HuH-7 (cell line): ENCODE measurements at regions not wholly inside any gene's neighbourhood (a gene's known extent, or its start where the extent isn't known, plus 50 kb on each side); places are given as distances from the start of the nearest gene placed in this dataset.
"Not testable (repeated sequence)": the region's sequence is repeated elsewhere in the genome, so short reads cannot be mapped to it uniquely, and the experiment has no call there.

Experiments
- DNase-seq: peaks from one replicate; pipeline ENCODE4 v3.0.0; 2011; ENCODE audit warnings: low spot score

DNA sequence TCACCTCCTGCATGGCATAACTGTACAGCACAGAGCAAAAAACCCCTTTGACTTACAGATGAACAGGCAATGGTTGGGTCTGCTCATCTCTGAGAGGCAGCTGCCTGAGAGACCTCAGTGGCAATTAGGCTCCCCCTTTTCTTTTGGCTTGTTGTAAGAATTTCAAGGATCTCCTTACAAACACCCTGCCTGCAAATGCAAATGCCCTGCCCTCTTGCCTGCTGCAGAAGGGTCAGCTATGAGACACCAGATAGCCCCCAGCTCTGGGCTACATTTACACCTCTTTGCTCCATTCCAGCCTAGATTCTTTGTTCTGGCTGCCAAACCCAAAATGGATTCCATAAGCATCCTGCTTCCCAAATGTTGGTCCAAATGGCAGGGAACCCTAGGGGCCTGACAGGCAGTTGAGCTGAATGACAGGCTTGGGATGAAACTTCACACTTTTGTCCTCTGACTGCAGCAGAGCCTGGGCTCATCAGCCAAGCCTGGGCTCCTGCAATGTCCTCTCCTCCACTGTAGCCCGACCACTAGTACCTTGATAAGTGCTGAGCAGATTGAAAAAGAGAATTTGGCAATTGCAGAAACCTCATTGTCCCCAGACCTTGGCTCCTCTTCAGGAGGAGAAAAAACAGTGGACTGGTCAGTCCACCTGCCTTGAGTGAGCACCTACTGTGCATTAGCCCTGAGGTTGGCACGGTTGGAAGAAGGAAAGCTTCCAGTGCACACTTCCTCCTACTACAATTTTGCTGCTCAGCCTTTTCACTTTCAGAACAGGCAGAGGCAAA lies 678.3 kb downstream of the BCL11A start:
- DNase-seq: no peak

DNA sequence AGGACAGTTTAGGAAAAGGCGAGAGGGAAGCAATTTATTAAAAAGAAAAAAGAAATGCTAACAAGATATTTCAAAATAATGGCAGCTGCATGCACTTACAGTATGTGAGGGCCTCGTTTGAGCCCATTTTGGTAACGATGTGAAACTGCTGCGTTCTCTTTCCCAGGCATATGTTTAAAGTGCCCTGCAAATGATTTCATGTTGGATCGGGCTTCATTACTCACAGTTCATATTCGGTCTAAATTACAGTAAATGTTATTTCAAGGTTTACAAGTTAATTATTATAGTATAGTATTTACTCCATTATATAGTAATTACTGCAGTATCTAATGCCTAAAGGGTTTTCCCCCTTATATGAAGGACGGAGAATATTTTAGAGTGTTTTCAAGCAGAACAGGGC lies 679.1 kb downstream of the BCL11A start:
- no peak for DNase-seq

DNA sequence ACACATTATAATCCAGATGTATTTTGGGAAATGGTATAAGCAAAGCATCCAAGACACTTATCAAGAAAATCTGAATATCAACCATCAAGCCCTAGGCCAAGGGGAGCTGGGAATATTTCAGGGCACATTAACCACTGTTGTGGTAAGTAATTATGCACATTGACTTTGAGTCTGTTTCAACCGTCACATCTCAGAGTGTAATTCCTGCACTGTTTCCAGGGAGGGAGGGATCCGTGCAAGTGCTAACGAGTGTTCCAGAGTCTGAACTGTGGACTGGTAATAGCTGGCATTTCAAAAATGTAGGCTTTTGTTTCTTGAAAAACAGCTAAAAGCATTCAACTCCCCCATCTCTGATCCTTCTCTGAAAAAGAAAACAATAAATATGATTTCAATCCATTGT lies 681.6 kb downstream of the BCL11A start:
- DNase-seq: no peak

DNA sequence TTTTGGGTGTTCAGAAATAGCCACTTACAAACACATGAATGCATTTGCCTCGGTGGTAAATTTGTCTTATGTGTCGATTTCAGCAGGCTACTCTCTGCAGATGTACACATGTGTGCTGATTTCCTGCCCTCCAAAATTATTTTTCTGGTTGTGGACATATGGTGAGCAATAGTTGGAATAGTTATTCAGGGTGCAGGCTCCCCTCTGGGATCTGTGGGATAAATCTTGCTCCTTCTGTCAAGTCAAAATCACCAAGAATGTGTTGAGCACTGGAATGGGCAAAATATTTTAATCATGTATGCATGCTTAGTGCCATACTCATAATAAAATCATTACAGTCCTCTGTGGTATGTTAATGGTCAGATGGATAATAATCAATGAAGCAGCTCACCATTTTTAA lies 684.5 kb downstream of the BCL11A start:
- DNase-seq: no peak

DNA sequence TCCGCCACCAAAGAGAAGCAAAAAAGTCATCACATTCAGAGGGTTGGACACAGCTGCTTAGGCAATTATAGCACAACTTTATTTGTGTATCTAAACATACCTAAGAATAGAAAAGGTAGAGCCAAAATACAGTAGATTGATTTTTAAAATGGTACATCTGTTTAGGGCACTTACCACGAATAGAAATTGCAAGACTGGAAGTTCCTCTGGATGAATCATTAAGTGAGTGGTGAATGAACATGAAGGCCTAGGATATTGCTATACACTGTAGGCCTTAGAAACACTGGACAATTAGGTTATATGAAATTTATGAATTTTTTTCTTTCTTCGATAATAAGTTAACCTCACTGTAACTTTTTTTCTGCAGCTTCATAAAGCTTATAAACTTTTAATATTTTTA lies 687.0 kb downstream of the BCL11A start:
- no peak for DNase-seq

DNA sequence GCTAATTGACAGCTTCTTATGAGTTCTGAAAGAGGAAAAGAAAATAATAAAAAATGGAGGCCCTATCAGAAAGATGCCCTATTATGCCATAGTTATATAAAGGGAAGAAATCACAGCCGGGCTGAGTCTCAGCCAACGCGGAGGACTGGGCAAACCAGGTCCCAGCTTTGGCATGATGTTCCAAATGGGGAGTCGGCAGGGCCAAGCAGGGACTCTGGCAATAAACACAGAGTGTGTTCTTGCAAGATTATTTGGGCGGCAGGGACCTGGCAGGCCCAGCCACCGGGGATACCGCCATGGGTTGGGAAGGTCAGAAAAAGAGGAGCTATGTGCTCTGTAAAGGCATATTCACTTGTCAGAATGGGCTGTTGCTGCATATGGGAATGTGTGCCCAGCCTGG lies 694.9 kb downstream of the BCL11A start:
- no peak for DNase-seq

DNA sequence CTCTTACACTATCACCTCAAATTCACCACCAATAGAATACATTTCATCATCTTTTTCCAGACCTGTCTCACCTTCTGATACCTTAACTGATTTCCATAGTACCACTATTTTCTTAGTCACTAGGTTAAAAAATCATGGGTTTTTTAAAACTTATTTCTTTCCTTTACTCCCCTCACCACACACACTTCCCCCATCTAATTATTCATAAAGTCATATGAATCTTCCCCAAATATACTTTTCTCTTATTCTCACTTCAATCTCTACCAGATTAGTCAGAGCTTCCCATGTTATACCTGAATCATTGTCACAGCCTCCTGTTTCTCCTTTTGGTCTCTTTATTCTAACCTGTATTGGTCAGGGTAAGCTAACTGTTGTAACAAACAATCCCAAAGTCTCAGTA lies 696.3 kb downstream of the BCL11A start:
- DNase-seq: no peak

DNA sequence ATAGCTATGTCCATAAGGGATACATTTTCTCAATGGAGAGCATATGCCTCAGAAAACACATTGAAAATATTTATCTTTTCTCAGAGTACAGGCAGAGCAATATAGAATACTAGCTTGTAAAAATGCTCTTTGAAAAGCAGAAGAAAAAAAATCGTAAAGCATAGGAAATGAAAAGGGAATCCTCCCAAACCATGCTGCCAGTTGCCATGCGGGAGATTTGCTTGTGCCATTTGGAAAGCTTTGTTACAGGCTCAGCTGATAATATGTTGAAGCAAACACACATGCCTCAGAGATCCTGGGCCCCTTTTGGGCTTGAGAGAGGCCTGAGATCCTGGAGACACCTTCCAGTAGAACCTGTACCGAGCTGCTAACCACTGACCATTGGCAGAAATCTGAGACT lies 697.1 kb downstream of the BCL11A start:
- DNase-seq: no peak

DNA sequence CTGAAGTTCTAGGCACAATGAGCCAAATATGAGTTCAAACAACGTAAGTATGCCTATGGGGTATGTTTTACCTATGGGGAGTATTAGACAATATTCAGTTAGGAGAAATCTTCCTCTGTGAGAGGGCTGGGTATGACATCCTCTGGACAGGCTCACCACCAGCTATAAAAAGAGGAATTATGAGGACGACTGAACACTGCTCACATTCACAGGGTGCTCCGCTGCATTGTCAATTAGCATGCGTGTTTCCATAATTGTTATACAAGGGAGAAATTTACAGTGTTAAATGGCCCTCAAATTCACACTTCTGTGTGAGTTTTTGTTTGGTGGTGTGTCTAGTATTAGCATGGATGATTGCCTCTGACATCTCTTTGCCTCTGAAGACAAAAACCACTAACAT lies 700.4 kb downstream of the BCL11A start:
- no peak for DNase-seq

DNA sequence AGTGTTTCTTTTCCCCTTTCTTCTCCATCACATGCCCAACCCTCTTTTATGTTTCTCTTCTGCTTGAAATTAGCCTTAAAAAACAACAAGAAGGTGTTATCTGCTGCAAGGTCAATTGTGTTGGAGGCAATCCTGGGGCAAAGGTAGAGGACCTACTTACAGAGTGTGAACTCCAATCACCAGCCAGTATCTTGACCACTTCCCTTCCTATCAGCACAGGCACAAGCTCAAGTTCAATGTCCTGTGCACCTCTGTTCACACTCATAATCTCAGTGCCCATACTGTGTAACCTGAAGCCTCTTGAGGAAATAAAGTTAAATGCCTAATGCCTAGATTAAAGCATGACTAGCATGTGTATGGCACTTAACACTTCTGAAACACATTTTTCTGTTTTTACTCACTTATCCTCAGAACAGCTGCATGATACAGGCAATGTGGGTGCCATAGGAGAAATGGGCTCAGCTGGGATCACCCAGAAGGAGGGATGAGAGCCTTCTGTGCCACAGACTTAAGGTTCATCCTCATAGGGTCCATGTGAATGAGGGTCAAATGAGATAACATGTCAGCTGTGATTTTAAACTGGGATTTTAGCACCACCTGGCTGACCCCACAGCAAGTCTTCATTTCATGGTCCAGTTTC lies 701.5 kb downstream of the BCL11A start:
- no peak for DNase-seq

DNA sequence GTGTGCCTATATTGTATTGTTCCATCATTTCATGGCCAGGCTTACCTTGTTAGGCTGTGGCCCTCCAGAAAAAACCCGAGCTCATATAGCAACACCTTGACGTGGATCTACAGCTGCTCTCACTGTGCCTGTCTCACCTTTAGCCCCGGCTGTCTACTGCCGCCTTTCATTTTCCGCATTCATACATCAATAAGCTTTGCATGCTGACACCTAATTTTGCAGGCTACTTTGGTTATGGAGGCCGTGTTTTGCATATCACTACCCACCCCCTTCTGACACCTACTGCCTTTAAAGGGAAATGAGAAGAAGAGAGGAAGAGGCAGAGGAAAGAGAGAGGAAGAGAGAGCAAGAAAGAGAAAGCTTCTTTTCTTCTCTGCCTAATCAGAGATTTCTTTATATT lies 702.9 kb downstream of the BCL11A start:
- DNase-seq: no peak

DNA sequence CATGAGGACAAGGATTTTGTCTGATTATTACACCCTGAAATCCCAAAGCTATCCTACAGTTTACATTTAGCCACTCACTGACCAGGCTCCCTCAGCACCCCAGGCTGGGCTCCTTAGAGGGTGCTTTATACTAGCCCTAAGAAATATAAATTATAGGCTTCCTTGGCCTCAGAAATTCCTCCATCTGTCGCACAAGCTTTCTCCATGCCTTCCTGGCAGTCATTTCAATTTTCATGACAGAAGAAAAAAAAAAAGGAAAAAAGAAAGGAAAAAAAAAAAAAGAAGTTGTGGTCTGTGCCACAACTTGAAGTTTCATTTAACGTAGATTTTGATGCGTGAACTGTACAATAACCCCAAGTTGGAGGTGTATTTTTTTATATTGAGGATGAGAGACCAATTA lies 719.5 kb downstream of the BCL11A start:
- no peak for DNase-seq

DNA sequence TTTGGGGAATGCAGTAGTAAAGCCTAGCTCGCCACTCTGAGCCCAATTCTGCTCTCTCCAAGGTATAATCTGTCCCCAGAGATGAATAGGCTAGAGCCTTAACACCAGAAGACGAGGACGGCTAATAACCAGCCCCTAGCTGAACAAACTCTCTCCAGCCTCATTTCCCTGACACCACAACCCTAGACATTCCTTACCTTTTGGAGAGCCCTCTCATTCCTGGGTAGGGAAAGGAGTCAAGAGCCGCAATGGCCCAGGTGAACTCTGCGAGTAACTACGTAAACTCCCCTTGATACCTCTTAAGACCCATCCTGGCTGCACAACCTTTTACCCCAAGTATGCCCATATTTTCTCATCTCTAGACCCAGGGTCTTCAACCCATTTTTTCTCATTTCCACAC lies 722.9 kb downstream of the BCL11A start:
- no peak for DNase-seq

DNA sequence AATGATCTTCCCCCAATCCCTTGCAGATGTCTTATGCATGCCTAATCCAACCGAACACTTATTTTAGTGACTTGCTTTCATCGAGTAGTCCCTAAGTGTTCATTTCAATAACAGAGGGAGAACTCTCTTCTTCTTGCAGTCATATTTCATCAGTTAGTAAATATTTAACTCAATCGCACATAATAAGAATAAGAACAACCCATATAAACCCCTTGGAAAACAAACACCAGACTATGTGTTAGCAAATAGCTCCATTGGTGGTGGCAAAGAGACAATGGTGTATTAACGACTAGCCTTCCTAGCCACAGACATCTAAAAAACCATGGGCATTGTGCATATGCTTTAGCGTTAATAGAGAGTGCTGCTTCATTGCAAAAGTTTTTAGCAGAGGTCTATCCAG lies 725.8 kb downstream of the BCL11A start:
- DNase-seq: no peak

DNA sequence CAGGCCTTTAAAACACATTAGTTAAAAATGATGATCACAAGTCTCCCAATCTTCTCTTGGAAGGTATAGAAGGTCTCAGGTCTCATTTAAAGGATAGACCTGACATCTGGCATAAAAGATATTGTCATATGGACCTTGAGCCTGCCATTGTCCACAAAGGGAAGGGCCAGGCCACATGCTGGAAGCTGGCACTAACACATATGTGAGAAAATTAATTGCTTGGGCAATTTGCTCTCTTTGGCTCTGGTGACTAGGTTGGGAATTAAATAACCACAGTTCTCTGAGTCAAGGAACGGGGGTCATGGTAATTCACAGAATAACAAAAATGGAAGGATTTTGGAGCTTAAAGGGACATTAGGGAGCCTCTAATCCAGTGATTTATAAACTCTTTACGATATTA lies 727.3 kb downstream of the BCL11A start:
- DNase-seq: no peak

DNA sequence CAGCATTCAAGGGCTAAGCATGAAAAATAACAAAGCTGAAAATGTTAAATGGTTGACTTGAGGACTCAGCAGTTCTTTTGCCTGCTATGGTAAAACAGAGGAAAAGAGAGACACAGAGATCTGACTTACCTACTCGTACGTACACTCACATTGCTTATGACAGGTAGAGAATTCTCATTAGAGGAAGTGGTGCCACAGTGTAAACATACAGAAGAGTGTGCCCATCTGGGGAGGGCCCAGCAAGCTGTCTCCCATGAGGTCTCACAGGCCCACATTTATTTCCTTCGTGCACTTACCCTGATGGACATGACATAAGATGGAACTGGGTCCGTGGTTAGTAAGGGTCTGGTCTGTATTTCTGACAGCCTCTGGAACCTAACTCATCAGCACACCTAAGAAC lies 729.1 kb downstream of the BCL11A start:
- DNase-seq: no peak

DNA sequence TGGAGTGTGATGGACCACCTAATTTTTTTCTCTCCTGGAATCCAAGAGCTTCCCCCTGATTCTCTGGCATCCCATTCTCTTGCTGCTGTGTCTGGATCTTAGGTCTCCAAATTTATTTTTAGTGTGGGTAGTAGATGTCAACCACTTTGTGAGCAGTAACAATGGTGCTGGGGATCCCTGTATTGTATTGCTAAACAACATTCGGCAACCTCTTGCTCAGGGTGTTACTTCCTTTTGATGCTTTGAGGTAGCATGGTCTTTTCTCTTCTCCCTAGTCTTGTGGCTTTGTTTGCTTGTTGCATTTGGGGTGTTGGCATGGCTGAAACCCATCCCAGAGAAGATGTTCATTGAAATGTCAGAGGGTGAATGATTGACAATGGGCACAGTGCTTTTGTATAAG lies 737.4 kb downstream of the BCL11A start:
- DNase-seq: no peak

DNA sequence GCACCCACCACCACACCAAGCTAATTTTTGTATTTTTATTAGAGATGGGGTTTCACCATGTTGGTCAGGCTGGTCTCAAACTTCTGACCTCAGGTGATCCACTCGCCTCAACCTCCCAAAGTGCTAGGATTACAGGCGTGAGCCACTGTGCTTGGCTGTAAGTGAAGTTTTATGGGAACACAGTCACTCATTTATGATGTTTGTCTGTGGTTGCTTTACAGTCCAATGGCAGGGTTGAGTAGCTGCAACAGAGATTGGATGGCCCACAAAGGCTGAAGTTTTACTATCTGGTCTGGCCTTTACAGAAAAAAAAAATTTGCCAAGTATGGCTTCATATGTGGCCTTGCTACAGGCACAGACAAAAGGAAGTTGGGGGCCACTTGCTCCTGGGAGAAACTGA lies 743.2 kb downstream of the BCL11A start:
- not testable (repeated sequence) for DNase-seq

DNA sequence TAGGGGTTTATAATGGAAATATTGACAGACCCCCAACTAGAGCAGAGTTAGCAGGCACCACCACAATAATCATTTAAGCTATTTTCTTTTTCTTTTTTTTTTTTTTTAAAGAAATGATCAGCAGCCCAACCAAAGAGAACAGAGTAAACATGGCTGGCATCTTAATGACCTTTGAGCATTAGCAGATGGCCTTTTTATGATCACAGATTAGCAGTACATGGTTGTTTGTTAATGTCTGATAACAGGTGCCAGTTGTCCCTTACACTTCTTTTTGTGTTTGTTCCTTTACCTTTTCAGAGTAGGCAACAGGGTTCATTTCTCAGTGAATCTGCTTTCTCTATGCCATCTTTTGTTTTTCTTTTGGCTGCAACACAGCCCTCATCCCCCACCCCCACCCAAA lies 747.0 kb downstream of the BCL11A start:
- no peak for DNase-seq

DNA sequence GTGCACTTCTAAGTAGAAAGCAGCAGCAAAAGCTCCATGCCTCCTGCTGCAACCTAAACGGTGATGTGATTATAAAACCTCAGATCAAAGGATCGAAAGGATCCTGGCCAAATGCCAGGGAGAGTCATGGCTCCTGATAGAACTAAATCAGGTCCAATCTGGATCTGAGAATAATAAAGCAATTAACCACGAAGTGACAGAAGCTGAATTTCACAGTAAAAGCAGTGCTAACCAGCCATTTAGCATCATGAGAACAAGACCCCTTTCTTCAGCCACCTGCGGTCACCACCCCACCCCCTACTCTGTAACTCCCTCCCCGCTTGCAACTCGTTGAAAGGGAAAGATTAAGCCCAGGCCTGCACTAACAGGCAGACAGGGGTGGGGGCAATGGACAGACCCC lies 748.7 kb downstream of the BCL11A start:
- no peak for DNase-seq

DNA sequence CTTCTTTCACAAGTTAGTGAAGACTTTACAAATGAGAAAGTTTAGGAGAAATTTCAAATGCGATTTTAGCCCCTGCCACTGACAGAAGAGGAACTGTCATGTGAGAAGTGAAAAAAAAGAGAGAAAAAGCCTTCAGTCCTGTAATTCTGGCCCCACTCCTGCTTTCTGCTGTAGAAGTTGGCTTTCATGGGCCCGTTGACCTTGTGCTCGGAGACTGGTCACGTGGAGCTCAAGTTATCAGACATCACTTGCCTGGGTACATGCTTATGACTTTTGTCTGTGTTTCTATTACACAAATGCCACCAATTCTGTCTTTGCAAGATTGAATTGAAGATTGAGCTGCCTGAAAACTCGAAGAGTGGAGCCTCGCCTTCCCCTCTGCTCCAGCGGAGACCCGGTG lies 749.9 kb downstream of the BCL11A start:
- no peak for DNase-seq

DNA sequence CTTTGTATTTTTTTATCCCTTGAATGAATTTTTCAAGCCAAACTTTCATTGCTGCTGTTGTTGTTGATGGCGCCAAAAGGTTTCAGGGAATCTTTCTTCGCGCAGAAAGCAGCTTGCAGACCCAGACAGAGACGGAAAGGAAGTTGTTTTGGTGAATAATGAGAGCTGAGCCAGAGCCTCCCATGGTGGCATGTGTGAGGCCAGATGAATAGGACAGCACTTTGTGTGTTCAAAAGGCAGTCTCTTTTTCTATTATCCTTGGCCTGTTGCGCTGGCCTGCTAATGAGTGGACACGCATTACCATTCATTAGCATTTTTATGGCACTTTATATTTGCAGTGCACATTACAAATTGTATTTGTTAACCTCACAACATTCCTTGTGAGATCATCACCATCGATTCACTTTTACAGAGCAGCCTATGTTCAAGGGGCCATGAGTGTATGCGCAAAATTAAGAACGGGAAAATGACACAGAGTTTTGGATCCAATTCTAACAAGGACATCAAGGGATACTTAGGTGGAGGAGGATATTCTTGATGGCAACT lies 754.7 kb downstream of the BCL11A start:
- DNase-seq: no peak

DNA sequence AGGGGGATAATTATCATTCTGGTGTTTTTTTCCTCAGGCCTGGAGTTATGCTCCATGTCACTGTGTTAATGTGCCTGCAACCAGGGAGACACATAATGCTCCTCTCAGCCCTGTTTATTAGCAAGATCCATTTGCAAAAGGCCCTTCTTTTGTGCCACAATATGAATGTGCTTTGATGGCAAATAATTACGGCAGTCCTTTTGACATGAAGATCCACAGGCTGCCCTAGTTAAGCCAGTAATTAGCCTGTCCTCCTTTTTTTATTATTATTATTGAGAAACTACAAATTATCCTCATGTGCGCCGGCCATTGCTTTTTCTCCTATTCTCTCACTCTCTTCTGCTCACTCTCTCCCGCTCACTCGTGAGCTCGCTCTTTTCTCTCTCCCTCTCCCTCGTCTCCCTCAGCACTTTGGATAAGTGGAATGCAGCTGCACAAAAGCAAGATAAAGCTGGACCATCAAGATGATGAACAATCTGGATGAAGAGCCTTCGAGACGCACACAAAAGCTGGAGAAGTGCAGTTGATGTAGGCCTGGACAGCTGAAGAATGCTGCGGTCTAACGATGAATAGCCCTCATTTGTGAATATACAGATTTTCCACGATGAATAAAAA lies 762.3 kb downstream of the BCL11A start:
- DNase-seq: no peak
